ENCODE measurements at regions not wholly inside any gene's neighbourhood (a gene's known extent, or its start where the extent isn't known, plus 50 kb on each side); places are given as distances from the start of the nearest gene placed in this dataset.
"Not testable (repeated sequence)": the region's sequence is repeated elsewhere in the genome, so short reads cannot be mapped to it uniquely, and the experiment has no call there.

DNA sequence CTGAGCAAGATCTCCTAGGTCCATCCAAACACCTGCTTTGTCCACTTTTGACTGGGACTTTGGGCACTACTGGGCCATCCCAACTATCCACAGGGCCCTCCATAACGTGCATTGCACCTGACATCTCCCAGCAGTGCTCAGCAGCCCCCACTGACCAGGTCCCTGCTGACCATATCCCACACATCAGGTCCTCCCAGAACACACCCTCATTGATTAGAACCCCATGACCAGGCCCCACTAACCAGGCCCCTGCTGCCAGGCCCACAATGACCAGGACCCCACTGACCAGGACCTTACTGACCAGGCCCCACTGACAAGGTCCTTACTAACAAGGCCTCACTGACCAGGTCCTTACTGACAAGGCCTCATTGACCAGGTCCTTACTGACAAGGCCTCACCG is 93.9 kb upstream of the CTSV start:
- intact Hi-C loops (cut with DNase I; ENCODE audit: low total_unique reads): no loop called here
- TF ChIP-seq, protein P1, sequence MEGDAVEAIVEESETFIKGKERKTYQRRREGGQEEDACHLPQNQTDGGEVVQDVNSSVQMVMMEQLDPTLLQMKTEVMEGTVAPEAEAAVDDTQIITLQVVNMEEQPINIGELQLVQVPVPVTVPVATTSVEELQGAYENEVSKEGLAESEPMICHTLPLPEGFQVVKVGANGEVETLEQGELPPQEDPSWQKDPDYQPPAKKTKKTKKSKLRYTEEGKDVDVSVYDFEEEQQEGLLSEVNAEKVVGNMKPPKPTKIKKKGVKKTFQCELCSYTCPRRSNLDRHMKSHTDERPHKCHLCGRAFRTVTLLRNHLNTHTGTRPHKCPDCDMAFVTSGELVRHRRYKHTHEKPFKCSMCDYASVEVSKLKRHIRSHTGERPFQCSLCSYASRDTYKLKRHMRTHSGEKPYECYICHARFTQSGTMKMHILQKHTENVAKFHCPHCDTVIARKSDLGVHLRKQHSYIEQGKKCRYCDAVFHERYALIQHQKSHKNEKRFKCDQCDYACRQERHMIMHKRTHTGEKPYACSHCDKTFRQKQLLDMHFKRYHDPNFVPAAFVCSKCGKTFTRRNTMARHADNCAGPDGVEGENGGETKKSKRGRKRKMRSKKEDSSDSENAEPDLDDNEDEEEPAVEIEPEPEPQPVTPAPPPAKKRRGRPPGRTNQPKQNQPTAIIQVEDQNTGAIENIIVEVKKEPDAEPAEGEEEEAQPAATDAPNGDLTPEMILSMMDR (IDR thresholded peaks at IDR 0.05): no peak
- H3K36me3 ChIP-seq: no peaks in the 10 kb centered on the region
- no peaks in the 10 kb centered on the region for H3K4me1 ChIP-seq
- DNase-seq: no peak
- no peaks in the 10 kb centered on the region for H3K27me3 ChIP-seq
- H3K4me3 ChIP-seq: no peak overlapping the region
- H3K9me3 ChIP-seq: no peaks in the 10 kb centered on the region
- H3K27ac ChIP-seq: no peak overlapping the region

DNA sequence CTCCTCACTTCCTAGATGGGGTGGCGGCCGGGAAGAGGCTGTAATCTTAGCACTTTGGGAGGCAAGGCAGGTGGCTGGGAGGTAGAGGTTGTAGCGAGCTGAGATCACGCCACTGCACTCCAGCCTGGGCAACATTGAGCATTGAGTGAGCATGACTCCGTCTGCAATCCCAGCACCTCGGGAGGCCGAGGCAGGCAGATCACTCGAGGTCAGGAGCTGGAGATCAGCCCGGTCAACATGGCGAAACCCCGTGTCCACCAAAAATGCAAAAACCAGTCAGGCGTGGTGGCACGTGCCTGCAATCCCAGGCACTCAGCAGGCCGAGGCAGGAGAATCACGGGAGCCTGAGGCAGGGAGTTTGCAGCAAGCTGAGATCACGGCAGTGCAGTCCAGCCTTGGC is 91.9 kb upstream of the CTSV start:
- H3K4me3 ChIP-seq; intact Hi-C loops (cut with DNase I; ENCODE audit: low total_unique reads); H3K27ac ChIP-seq; DNase-seq; H3K9me3 ChIP-seq; H3K4me1 ChIP-seq; H3K36me3 ChIP-seq; H3K27me3 ChIP-seq: not testable (repeated sequence)

DNA sequence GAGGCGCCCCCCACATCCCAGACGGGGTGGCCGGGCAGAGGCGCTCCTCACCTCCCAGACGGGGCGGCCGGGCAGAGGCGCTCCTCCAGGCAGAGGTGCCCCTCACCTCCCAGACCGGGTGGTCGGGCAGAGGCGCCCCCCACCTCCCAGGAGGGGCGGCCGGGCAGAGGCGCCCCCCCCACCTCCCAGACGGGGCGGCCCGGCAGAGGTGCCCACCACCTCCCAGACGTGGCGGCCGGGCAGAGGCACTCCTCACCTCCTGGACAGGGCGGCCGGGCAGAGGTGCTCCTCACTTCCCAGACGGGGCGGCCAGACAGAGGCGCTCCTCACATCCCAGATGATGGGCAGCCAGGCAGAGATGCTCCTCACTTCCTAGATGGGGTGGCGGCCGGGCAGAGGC is 91.4 kb upstream of the CTSV start:
- H3K4me1 ChIP-seq; H3K9me3 ChIP-seq; DNase-seq; H3K27ac ChIP-seq; H3K27me3 ChIP-seq; intact Hi-C loops (cut with DNase I; ENCODE audit: low total_unique reads); H3K36me3 ChIP-seq; H3K4me3 ChIP-seq: not testable (repeated sequence)

DNA sequence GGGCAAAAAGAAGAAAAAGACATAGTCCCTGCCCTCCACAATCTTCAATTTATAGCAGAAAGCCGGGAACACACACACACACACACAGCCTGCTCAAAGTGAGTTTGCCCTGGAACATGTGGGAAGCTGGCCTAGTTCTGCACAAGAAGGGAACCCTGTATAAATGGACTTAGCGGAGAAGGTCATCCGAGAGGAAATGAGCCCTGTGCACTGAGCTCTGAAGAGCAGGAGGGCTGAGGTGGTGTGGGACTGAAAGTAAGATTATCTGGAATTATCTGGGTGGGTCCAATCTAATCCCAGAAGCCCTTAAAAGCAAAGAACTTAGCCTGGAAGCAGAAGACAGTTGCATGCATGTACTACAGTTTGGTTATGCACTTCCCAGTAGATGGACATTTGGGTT is 90.0 kb upstream of the CTSV start:
- Histone ChIP-seq H3K9me3 (no peaks in the 10 kb centered on the region), H3K4me1 (no peaks in the 10 kb centered on the region), H3K4me3 (no peak overlapping the region), H3K27me3 (no peaks in the 10 kb centered on the region), H3K27ac (no peak overlapping the region), H3K36me3 (no peaks in the 10 kb centered on the region)
- DNase-seq: no peak
- intact Hi-C loops (cut with DNase I; ENCODE audit: low total_unique reads): no loop called here
- TF ChIP-seq, protein P1 (IDR thresholded peaks at IDR 0.05): no peak

DNA sequence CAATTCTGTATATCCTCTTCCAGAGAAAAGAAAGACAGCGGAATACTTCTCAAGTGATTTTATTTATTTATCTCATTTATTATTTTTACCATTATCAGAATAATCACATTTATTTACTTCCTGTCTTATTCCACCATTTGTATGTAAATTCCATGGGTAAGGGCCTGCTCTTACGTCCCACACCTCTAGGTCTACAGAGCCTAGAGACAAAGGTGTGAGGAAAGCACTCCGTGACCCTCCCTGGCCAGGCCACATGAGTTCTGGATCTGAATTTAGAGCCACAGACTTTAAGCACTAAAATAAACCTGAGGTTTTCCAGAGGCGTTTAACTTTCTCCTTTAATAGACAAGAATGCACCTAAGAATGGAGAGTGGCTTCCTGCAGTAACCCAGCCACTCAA is 85.3 kb upstream of the CTSV start:
- Histone ChIP-seq H3K27me3 (no peaks in the 10 kb centered on the region), H3K9me3 (no peaks in the 10 kb centered on the region), H3K27ac (no peak overlapping the region), H3K4me3 (no peak overlapping the region), H3K4me1 (no peaks in the 10 kb centered on the region), H3K36me3 (no peaks in the 10 kb centered on the region)
- TF ChIP-seq, protein P1 (IDR thresholded peaks at IDR 0.05): no peak
- DNase-seq: no peak
- intact Hi-C loops (cut with DNase I; ENCODE audit: low total_unique reads): no loop called here

DNA sequence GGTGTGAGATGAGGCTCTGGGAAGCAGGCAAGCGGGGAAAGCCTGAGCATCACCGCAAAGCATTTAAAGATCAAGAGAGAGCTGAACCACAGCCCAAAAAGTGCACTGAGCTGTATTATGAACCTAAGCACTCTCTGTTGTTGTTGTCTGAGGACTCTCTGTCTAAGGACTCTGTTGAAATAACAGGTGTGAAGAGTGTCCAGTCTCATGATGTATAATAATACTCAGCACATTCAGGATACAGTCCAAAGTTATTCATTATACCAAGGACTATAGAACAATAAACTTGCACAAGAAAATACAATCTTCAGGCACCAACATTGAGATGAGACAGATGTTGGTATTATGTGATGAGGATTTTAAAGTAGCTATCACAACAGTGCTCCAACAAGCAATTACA is 71.8 kb upstream of the CTSV start:
- H3K36me3 ChIP-seq: no peaks in the 10 kb centered on the region
- no peaks in the 10 kb centered on the region for H3K4me1 ChIP-seq
- DNase-seq: no peak
- no peak overlapping the region for H3K4me3 ChIP-seq
- peaks cover 0 to 1% of the 10 kb centered on the region in 2 donors for H3K27me3 ChIP-seq
- TF ChIP-seq, protein P1 (IDR thresholded peaks at IDR 0.05): no peak
- H3K27ac ChIP-seq: no peak overlapping the region
- intact Hi-C loops (cut with DNase I; ENCODE audit: low total_unique reads): no loop called here
- no peaks in the 10 kb centered on the region for H3K9me3 ChIP-seq

DNA sequence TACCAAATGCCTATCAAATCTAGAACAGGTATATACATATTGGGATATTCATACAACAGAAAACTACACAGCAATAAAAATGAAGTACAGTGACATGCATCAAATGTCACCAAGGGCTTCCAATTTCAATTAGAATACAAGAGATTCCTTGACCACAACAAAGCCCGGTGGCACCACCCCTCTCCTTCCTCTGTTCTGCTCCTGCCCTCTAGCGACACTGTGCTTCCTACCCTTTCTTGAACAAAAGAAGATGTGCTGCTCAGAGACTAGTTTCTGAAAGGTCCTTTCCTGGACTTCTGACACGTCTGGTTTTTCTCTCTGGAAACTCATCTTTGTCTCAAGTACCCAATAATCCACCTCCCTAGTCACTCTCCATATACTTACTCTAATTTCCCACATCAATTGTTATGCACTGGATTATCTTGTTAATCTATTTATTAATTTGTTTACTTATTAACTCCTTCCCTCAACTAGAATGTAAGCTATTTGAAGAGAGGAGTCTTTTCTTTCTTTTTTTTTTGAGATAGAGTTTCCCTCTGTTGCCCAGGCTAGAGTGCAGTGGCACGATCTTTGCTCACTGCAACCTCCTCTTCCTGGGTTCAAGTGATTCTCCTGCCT is 70.4 kb upstream of the CTSV start:
- no peak for DNase-seq
- TF ChIP-seq, protein P1 (IDR thresholded peaks at IDR 0.05): no peak
- intact Hi-C loops (cut with DNase I; ENCODE audit: low total_unique reads): no loop called here

DNA sequence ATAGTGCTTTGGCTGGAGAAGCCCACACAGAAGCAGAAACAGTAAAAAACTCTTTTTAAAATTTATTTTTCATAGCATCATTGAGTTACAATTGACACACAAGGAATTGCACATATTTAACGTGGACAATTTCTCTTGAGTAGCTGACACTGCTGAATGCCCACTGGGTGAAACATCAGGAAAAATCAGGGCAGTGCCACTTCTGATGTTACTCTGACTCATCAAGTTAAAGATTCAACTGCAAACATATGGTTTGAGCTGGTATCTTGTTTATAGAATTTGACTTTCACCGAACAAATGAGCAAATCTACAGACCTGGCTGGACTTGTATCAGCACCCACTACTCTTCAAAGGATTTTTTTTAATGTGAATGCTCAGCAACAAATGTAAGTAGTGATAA is 66.3 kb upstream of the CTSV start:
- H3K4me3 ChIP-seq; H3K4me1 ChIP-seq; H3K27me3 ChIP-seq; H3K9me3 ChIP-seq; H3K27ac ChIP-seq; DNase-seq; intact Hi-C loops (cut with DNase I; ENCODE audit: low total_unique reads); H3K36me3 ChIP-seq: not testable (repeated sequence)

More for the DNA sequence above, 70.4 kb upstream of the CTSV start:
- Histone ChIP-seq H3K4me3 (no peak overlapping the region), H3K4me1 (no peaks in the 10 kb centered on the region), H3K9me3 (no peaks in the 10 kb centered on the region), H3K36me3 (no peaks in the 10 kb centered on the region), H3K27ac (no peak overlapping the region), H3K27me3 (peaks cover 0 to 3% of the 10 kb centered on the region in 2 donors)

DNA sequence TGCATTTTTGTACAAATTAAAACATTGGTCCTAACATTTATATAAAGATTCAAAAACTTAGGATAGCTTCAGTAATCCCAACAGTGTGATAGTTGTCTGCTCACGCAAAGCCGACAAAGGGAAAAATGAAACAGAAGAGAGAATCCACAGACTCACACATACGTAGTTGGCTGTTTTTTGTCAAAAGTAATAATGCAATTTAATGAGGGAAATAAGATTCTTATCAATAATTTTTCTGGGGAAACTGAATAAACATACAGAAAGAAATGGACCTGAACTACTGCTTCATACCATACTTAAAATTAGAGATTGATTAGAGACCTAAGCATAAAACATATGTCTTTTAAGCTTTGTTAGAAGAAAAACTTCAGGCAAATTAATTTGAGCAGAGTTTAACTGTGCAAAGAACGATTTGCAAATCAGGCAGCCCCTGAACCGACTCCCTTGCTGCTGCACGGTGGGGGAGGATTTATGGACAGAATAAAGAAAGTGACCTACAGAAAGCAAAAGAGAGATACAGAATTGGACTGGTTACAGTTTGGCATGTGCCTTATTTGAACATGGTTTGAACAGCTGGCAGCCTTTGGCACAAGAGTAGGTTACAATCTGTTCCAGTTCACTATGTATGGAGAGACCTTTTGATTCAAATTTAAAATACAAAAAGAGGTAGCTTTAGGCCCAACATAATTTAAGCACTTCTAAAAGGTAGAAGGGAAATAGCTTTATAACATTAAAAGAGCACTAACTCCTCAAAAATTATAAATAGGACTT is 64.9 kb upstream of the CTSV start:
- H3K4me1 ChIP-seq; H3K27me3 ChIP-seq; H3K9me3 ChIP-seq; intact Hi-C loops (cut with DNase I; ENCODE audit: low total_unique reads); H3K27ac ChIP-seq; DNase-seq; H3K4me3 ChIP-seq; H3K36me3 ChIP-seq: not testable (repeated sequence)
